CD4-positive, alpha-beta T cell treated with Interleukin-6 at 100 ng/mL for 8 hours (primary cell): ENCODE measurements at regions not wholly inside any gene's neighbourhood (a gene's known extent, or its start where the extent isn't known, plus 50 kb on each side); places are given as distances from the start of the nearest gene placed in this dataset.

Experiments
- DNase-seq: peaks from one replicate; pipeline ENCODE4 v3.0.0-alpha.2; 2020; ENCODE audit warnings: mixed read lengths, low spot score

DNA sequence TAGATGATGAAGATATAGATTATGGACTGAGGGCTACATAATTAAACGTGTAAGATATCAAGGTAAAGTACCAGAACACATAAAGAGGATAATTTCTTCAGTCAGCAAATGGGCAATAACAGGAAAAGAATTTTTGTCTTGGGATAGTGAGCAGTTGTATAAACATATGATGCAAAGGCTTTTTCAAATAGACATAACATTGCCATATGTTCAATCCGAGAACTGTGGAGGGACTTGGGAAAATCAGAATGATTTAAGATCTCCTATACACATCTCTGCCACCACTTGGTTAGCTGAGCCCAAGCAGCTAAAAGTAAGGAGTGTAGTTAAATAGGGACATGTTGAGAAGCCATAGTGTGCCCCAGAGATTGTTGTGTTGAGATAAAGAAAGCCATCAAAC, 287.6 kb upstream of the ZNF521 start:
- no peak for DNase-seq

DNA sequence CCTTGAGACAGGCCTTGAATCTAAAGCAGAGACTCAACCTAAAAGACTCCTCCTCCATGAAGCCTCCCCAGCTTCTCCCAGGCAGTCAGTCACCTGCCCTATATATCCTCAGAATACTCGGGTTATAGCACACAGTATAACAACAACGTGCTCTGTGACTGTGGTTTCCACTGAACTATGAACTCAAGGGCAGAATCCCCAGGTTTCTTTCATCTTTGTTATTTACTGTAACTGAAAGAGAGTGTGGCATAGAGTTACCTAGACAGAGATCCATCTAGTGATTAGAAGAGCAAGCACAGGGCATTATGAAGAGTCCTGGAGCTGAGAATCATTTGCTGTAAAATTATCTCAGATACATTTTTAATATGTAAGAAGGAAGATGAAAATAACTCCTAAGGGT, 281.6 kb upstream of the ZNF521 start:
- no peak for DNase-seq

DNA sequence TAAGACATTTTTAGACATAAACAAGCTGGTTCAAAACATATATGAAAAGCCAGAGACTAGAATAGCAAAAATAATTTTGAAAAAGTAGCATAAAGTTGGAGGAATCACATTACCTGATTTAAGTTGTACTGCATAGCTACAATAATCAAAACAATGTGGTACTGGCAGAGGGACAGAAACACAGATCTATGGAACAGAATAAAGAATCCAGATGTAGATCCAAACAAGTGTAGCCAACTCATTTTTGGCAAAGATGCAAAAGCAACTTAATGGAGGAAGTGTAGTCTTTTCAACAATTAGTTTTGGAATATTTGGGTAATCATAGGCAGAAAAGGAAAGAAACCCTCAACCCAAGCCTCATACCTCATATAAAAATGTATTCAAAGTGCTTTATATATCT, 278.7 kb upstream of the ZNF521 start:
- no peak for DNase-seq

DNA sequence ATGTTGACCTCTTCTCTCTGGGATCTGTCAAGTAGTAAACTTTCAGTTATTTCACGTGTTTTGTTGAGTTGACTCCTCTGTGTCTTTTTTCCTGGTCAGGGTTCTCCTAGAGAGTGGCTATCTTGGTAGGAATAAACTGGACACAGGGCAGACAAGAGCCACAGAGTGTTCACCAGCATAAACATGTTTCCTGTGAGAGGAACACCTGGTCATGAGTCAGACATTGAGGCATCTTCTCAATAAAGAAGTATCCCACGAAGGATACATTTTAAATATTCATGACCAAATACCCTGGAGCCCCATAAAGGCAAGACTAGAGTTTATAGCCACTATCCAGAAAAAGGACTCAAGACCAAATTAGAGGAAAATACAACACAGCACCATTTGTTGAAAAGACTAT, 269.7 kb upstream of the ZNF521 start:
- no peak for DNase-seq

DNA sequence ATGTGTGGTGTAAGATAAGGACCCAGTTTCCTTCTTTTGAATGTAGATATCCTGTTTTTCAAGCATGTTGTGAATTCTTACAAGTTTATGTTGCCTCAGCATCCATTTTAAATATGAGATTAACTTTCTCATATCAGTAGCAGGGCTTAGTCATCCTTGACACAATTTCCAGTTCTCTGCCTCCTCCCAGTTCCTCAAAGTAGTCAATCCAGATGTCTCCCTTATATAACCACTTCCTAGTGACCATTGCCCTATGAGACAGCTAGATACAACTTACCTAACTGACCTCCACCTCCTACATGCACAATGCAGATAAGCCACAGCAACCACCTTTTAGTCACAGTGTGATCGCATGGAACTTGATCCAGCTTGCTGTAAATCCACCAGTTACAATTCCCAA, 269.2 kb upstream of the ZNF521 start:
- no peak for DNase-seq

DNA sequence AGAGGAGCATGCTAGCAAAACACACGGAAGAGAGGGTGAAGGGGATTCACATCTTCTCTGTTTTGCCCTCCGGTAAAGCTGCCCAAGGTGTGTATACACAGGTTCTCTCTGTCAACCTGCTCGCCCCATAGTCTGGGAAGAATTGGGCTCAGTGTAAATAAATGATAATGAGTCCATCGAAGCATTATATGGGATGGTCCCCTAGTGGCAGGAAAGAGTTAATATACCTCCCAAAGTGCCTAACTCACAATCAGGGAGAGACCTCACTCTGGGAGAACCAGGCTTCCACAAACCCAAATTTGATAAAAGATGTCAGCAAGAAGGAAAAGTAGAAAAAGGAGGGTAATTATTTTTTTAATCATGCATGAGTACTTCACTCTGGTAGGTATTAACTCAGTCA, 262.2 kb upstream of the ZNF521 start:
- DNase-seq: no peak

DNA sequence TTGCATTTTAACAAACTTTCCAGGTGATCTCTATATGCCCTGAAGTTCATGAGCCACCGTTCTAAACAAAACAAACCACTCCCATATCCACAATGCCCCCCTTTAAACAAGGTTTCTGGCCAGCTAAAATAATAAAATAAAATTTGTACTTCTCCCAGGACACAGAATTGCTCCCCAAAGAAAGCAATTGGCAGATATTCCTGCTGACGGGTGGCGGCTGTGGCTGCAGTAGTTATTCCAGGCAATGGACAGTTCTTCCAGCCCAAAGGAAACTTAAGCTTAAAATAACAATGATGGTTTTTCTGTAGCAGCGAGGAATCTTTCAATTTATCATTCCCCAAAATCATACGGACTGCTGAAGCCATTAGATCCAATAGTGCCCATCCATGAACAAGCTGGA, 260.5 kb upstream of the ZNF521 start:
- DNase-seq: no peak

DNA sequence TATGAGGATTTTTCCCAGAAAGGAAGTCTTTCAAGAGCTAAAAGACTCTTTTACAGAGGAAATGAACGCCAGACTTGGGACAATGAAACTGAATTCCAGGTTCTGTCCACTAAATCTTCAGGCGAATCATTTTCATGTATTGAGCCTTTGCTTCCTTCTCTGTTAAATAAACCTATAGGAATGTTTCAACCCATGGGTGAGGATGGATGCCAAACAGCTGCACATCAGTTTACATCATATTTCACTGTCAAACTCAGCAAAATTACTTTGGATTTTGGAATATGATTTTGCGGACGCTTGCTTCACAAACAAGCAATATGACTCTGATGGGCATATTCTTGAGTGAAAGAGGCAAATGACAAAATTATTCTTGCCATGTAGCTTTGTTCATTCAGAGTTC, 256.1 kb upstream of the ZNF521 start:
- DNase-seq: no peak

DNA sequence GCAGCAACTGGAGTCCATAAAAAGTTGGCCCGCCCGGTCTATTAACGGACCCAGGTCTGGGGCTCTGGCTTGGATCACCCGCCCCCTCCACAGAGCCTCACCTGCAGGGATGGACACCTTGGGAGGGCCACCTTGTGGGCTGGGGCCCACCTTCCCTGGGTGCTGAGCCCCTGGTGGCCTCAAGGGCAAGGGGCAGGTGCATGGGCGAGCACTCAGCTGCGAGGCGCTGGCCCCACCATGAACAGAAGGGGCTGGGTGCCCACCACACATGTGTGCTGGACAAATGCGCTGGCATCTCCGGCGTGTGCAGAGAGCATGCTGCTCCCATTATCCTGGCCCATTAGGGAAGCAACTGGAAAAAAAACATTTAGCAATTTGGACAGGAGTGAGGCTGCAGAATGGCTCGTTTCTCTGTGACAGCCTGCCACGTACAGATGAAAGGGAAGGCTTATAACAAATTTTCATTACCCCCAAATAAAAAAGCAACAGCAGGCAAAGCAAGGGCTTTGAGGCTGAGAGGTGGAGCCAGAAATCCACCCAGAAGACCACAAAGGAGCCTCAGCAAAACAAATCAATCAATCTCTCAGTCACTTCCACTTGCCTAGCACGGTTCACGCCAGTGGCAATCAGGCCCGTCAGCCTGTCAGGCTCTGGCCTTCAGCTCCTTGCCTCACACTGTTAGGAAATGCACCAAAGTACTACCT, 253.1 kb upstream of the ZNF521 start:
- no peak for DNase-seq

DNA sequence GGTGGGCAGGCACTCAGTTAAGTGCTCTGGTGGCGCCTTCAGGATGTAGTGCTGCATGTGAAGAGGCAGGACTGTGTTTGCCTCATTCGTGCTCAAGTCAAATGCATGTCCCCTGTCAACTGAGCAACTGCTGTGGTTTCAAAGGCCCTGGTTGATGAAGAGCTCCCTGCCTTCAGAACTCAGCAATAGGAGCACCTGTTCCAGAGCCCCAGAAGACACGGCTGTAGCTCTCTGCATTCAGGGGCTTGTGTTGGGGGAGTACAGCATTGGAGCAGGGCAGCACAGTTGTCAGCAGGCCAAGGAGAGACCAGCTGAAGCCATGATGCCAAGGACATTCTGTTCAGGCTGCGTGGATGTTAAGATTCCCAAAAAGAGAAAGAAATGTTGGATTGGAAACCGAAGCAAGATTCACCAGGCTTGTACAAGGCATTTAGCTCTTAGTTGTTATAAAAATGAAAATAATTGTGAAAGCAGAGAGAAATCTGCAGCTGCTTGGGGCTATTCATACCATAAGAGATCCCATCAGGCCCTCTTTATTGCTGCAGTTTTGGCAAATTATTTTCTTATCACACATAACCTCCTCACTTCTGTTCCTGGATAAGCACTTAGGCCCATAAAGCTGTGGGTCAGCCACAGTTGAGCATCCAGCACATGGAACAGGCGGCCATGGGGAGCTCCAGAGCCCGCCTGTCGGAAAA, 252.4 kb upstream of the ZNF521 start:
- DNase-seq: no peak

DNA sequence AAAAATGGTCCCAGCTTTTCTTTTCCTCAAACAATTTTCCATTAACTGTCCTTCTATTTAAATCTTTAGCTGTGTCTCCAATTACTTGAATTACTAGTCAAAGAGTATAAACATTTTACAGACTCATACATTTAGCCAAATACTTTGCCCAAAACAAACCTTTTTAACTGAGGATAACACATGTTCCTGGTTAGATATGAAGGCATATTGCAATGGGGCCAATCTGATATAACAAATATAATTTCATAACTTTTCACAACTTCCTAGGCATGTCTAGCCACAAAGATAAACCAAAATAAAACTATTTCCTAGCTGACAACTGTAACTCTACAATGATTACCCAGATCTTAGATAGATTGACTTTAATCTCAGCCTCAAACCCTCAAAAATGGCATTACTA, 247.5 kb upstream of the ZNF521 start:
- no peak for DNase-seq

DNA sequence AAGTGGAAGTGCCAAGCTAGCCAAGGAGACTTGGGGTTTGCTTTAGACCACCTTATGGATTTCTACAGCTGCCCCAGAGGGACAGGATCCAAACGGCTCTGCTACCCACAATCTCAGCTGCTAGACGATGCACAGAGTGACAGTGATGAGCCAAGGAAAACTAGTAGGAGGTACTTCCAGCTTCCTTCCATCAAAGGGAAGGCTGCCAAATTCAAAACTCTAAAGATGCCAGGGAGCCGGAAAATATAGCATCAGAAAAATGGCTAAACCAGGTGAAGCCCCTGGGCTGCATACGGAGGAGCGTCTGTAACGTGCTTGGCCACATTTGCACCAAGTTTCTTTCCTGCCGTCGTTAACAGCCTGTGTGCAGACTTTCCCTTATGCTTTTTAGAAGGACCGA, 245.5 kb upstream of the ZNF521 start:
- DNase-seq: no peak

DNA sequence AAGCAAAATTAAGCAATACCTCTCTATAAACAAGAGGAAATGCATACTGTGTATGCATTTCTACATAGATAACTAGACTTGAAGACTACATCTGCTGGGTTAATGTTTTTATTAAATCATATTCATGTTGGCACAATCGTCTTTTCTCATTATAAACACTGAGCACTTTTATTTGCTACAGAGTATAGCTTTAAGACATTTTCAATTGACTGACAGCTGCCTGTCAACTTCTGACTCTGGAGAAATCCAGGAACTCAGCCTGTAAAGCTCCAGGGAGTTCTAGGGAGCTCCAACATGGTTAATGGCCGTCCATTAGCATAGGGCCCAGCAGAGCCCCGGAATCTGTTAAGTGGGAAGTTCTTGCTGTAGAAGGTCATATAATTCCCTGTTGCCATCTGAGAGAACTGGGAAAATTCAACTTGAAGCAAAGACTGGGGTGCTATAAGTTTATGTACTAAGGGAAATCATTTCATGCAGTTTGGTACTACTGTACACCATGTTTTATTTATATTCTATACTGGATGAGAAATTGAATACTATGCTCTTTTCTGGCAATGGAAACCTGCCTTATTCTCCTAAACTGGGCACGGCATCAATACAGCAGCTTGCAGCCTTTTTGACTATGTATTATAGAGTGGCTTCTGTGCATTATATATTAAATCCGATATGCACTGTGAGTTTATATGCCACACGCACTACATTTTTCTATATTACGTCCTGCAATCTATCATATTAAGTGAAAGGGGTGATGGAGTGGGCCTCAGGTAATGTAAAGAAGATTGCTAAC, 243.5 kb upstream of the ZNF521 start:
- DNase-seq: no peak

DNA sequence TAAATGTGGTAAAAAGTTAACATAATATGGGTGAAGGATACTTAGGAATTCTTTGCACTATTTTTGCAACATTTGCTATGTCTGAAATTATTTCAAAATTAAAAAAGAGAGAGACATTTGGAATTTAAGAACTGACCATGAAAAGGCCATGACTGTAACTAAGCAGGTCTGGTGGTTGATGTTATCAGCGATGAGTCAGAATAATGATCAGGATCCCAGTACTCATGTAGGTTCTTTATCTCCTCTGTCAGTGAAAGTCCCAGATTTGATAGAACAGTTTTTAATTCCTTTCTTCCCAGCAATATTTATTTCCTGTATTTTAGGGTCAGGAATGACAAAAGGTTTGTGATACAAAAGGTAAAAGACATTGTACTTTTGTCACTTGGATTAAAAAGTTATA, 242.4 kb upstream of the ZNF521 start:
- DNase-seq: no peak

DNA sequence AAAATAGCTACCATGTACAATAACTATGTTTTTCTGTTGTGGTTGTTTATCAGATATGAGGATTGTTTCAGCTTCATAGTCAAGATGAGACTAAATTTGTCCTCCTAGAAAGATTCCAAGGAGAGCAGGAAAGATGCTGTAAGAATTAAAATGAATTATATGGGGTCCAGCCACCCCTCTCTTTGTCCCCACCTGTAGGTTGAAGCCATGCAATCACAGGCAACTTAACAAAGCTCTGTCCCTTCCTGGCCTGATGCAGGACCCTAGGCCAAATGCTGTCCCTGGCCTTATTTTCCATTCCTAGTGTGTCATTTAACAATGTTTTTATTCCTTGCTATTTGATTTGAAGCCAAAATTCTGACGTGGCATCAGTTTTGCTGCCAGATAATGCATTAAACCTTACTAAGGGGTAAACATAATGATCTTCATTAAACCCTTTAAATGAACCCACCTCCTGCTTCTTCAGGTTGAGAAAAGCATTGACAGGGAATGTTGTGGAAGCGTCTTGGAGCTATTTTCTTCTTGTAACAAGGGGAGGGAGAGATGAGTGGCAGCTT, 240.9 kb upstream of the ZNF521 start:
- DNase-seq: no peak

DNA sequence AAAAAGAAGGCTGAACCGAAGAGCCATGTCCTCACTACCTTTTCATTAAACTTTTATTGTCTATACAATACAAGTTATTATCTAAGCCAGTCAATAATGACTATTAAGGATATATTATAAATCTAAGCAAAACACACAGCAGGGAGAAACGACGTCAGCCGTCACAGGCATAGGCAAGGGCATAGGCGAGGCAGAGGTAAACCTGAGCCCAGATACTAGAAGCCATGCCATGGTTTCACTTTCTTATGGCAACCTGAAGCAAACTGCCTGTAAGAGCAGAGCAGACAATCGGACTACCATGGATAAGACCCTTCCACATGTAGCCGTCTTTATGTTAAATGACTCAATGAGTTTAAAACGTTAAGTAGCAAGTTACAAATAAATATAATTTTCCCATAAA, 238.5 kb upstream of the ZNF521 start:
- no peak for DNase-seq

DNA sequence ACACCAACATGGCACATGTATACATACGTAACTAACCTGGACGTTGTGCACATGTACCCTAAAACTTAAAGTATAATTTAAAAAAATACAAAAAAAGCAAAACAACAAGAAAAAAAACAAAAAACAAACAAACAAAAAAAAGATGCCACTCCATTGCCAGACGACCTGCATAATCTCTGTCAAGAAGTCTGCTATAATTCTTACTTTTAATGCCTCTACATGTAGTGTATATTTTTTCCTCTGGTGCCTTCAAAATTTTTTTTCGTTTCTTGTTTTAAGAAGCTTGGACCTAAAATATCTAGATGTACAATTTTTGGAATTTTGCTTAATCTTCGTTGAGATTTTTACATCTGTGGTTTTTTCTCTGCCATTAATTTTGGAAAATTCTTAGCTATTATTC, 235.6 kb upstream of the ZNF521 start:
- DNase-seq: no peak

DNA sequence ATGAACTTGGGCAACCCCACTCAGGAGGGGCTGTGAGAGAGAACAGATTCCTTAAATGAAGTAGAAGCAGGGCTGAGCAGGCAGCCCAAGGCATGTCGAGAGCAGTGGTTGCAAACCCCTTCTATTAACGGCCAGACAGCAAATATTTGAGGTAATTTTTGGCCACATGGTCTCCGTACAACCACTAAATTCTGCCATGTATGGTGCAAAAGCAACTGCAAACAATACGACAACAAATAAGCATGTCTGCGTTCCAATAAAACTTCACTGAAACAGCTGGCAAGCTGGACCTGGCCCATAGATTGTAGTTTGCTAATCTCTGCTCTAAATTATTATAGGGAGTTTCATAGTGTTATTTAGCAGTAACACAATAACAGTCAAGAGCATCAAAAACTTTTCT, 217.0 kb upstream of the ZNF521 start:
- no peak for DNase-seq

DNA sequence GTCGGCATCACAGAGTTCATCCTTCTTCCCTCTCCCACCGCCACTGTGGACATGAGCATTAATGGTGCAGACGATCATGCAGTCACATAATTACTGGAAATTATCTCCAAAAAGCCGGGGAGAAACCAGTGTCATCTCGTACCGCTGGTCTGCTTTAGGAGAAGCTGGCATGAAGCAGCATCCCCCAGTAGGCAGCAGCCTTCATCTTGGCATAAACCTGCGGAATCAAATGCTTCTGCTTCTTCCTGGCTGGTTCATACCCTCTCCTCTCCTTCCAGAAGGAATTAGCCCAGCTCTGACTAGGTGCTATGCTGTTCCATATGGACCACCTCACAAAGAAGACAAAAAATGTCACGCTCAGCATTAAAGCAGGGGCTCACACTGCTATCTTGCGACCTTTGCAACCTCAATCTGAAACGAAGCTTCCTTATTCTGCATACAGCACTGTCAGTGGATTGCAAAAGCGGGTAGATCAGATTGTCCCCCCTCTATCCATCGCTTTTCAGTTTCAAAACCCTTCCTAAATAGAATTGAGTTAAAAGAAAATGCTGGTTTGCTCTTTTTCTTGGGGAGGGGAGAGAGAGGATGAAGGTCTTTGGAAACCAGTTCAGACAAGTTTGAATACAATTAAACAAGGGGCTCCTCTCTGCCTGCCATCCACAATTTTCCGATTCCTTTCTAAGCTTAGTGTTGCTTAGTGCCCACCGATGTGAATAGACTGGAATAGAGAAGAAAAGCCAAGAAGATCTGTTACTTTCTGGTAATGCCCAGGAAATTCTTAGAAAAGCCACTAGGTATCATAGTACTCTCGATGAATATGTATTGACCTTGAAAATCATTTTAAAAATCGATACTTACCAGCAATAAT, 212.1 kb upstream of the ZNF521 start:
- no peak for DNase-seq

DNA sequence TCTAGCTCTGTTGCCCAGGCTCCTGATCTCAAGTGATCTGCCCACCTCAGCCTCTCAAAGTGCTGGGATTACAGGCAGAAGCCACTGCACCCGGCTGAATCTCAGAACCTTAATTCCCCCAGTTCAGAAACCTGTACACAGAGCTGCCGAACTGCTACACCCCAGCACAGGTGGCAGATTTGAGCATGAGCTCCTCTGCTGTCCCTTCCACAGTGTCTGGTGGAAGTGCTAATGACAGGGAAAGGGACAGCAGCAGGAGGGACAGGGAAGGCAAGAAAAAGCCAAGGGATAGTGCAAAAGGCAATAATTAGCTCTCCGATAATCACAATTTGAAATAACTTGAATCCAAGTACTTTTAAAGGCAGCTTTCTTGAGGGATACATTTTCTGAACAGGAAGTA, 211.4 kb upstream of the ZNF521 start:
- DNase-seq: no peak

DNA sequence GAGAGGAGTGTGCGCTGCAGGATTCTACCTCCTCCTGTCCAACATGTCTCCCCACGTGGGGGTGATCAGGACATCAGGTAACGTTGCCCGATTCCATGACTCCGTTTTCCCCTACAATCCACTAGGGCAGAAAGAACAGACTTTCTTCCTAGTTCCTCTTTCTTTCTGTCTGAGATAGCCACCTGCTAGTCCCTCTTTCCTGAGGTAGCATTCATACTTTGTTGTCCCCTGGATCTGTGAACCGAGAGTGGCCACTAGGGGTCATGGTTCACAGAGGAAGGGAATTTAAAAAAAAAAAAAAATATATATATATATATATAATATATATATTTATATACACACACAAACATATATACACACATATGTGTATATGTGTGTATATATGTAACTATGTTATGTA, 210.0 kb upstream of the ZNF521 start:
- DNase-seq: no peak

DNA sequence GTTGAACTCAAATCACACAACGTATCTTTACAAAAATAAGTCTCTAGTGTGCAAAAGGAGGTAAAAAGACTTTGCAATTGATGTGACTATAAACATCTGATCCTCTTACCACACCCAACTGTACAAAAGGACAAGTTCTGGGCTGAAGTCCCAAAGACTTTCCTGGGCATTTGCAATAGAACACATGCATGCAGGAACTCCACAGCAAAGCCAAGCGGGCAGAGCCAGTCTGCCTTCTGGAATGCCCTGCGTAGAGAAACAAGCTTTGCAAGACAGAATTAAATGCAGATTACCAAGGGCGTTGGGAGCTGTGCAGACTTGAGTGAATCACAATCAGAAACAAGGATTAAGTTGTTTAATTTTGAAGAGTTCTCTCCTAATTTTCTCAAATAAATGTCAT, 208.4 kb upstream of the ZNF521 start:
- DNase-seq: no peak
